ENCODE measurements at regions not wholly inside any gene's neighbourhood (a gene's known extent, or its start where the extent isn't known, plus 50 kb on each side); places are given as distances from the start of the nearest gene placed in this dataset.
A peak's percentile ranks its signal among the peaks of the same experiment; 100 is the strongest.

- H3K4me3 ChIP-seq (ENCODE audit: low read length): no peak overlapping the region
- DNase-seq (ENCODE audit: low read depth): no peak
- TF ChIP-seq CTCF (IDR thresholded peaks at IDR 0.05; ENCODE audit: insufficient read depth, low read depth, low read length, missing control alignments): no peak
These were observed 436.2 kb downstream of the CBLN4 start for GRCh38 chr20:55569084-55569483.

GRCh38 chr20:55567826-55568225 lies 437.5 kb downstream of the CBLN4 start:
- TF ChIP-seq CTCF (IDR thresholded peaks at IDR 0.05; ENCODE audit: insufficient read depth, low read depth, low read length, missing control alignments): no peak
- H3K4me3 ChIP-seq (ENCODE audit: low read length): no peak overlapping the region
- DNase-seq (ENCODE audit: low read depth): peak; percentile 68

- H3K4me3 ChIP-seq (ENCODE audit: low read length): no peak overlapping the region
- no peak for DNase-seq (ENCODE audit: low read depth)
- TF ChIP-seq CTCF (IDR thresholded peaks at IDR 0.05; ENCODE audit: insufficient read depth, low read depth, low read length, missing control alignments): no peak
These were observed 440.1 kb downstream of the CBLN4 start for GRCh38 chr20:55565096-55565773.

- H3K4me3 ChIP-seq (ENCODE audit: low read length): no peak overlapping the region
- DNase-seq (ENCODE audit: low read depth): peak; percentile 54
- TF ChIP-seq CTCF (IDR thresholded peaks at IDR 0.05; ENCODE audit: insufficient read depth, low read depth, low read length, missing control alignments): no peak
These were observed 444.1 kb downstream of the CBLN4 start for GRCh38 chr20:55561259-55561658.

- TF ChIP-seq CTCF (IDR thresholded peaks at IDR 0.05; ENCODE audit: insufficient read depth, low read depth, low read length, missing control alignments): no peak
- no peak for DNase-seq (ENCODE audit: low read depth)
- H3K4me3 ChIP-seq (ENCODE audit: low read length): no peak overlapping the region
These were observed 448.1 kb downstream of the CBLN4 start for GRCh38 chr20:55557191-55557590.

- DNase-seq (ENCODE audit: low read depth): no peak
- TF ChIP-seq CTCF (IDR thresholded peaks at IDR 0.05; ENCODE audit: insufficient read depth, low read depth, low read length, missing control alignments): no peak
- no peak overlapping the region for H3K4me3 ChIP-seq (ENCODE audit: low read length)
These were observed 450.2 kb downstream of the CBLN4 start for GRCh38 chr20:55555075-55555650.

- no peak for TF ChIP-seq CTCF (IDR thresholded peaks at IDR 0.05; ENCODE audit: insufficient read depth, low read depth, low read length, missing control alignments)
- no peak for DNase-seq (ENCODE audit: low read depth)
- H3K4me3 ChIP-seq (ENCODE audit: low read length): no peak overlapping the region
These were observed 460.7 kb downstream of the CBLN4 start for GRCh38 chr20:55544638-55545037.
